ENCODE measurements at regions not wholly inside any gene's neighbourhood (a gene's known extent, or its start where the extent isn't known, plus 50 kb on each side); places are given as distances from the start of the nearest gene placed in this dataset.

DNA sequence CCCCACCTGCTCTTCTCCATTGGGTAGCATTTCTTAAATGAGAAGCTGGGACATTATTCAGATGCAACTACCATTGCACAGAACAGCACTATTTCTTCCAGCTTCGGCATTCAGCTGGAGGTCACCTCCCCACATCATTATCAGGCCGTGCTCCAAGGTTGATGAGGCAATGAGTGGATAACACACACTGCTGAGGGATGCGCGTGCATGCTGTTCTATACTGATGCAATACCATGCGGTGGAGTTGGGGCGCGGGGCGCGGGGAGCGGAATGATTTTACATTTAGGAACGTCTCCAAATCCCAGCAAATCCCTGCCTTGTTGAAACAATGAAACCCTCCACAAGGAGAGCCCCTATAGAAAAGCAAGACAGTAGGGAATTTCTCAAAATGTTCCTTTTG lies 283.4 kb downstream of the GRIN2B start:
- no peak for DNase-seq (ENCODE audit: low read depth, low spot score)
- H3K27ac ChIP-seq, result no peak overlapping the region

DNA sequence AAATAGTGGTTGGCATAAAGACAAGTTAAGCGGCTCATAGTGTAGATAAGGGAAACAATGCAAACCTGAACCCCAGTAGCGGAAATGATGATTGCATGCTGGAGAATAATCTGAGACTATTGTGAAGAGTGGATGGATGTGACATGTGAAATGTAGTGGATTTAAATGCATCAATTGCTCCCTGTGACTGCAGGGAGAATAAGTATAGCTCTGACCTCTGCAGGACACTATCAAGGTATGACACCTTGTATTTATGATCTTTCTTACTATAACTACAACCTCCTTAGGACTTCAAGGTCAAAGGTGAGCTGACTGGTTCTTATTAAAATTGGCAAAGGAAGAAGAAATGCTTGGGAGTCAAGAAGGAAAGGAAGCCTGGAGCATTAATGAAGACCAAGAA lies 285.6 kb downstream of the GRIN2B start:
- DNase-seq (ENCODE audit: low read depth, low spot score), result no peak
- H3K27ac ChIP-seq, result no peak overlapping the region

DNA sequence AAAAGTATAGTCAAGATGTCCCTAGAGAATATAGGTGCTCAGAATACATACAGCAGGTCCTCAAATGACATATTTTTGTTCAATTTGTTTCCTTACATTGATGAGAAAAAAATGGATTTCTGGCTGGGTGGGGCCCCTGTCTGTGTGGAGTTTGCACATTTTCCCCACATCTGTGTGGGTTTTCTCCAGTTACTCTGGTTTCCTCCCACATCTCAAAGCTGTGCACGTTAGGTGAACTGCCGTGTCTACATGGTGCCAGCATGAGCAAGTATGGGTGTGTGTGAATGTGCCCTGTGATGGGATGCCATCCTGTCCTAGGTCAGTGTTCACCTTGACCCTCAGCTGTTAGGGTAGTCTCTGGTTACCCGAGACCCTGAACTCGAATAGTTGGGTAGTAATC lies 289.1 kb downstream of the GRIN2B start:
- H3K27ac ChIP-seq, result no peak overlapping the region
- no peak for DNase-seq (ENCODE audit: low read depth, low spot score)

DNA sequence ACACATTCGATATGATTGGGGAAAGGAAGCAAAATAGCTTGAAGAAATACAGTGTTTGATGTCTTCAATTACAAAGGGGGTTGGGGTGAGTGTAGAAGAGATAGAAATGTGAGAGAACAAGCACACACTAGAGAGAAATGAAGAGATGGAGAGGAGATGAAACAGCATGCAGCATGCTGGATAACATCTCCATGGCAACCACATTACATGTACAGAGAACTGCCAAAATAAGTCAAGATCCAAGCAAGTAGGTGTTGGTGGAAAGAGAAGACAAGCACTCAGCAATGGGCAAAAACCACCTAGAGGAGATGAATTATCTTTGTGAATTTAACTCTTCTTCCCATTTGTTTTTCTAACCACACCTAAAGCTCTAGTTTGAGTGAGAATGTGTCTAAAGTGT lies 289.8 kb downstream of the GRIN2B start:
- DNase-seq (ENCODE audit: low read depth, low spot score), result no peak
- H3K27ac ChIP-seq, result no peak overlapping the region

DNA sequence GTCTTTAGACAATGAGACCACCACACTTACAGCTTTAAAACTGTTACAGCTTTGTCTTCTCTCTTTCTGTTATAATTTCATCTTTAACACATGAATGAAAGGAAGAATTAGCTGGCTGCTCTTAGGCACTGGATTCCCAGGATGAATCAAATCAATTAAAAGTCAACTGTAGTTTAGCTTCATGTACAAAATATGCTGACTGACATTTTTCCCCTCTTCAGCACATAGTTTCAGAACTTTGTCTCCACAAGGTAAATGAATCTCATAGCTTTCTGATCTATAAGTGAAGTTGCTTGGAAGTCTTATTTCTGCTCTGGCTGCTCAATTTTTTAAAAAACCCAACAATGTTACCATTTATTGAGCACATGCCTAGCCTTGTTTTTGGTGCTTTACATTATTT lies 293.8 kb downstream of the GRIN2B start:
- no peak overlapping the region for H3K27ac ChIP-seq
- no peak for DNase-seq (ENCODE audit: low read depth, low spot score)

DNA sequence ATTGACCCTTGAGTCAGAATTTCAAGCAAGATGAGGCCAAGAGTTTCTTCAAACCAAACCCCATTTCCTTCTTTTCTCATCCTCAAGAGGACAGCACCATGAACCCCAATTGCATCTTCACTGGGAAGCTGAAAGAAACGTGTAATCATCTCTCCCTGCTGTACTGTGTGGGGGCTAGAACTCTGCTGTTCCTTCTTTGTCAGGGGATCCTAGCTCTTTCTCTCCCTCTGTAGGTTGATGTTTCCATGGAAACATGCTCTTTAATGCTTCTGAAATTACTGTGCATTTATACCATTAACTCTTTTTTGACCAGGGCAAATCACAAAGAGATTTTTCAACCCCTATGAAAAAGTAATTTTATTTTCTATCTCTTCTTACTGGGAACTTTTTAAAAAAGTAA lies 295.1 kb downstream of the GRIN2B start:
- no peak for DNase-seq (ENCODE audit: low read depth, low spot score)
- H3K27ac ChIP-seq, result no peak overlapping the region

DNA sequence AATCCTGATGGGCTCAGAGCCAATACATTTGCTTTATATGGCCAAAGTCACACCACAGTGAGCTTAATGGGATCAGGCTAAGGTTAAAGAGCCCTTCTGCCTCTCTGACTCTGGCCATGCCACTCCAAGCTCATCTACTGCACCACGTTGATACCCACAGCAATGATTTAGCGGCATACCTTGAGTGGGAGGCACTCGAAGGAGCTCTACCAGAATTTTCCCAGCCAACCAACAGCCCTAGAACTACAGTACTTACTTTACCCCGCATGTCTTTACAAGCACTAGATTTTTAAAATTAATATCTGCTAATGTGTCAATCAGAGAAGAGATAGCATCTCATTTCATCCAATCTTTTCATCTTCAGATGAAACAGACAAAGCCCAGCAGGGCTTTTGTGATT lies 300.5 kb downstream of the GRIN2B start:
- H3K27ac ChIP-seq, result no peak overlapping the region
- no peak for DNase-seq (ENCODE audit: low read depth, low spot score)

DNA sequence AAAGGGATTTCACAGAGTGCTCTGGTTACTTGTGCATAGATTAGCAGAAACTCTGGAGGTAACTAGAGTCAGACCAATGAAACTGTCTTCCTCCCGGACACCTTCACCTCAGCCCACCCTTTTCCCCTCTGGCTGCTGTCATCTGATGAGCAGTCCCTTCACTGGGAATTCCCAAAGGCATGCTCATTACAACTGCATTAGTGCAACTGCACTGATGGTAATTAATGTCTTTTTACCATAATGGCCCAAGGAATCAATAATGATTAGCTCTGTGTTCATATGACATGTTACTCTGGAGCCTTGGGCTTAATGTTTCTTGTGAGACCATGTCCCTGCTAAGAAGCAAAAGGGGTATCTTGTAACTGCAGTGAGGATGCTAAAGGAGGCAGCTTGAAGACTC lies 304.5 kb downstream of the GRIN2B start:
- no peak overlapping the region for H3K27ac ChIP-seq
- no peak for DNase-seq (ENCODE audit: low read depth, low spot score)

DNA sequence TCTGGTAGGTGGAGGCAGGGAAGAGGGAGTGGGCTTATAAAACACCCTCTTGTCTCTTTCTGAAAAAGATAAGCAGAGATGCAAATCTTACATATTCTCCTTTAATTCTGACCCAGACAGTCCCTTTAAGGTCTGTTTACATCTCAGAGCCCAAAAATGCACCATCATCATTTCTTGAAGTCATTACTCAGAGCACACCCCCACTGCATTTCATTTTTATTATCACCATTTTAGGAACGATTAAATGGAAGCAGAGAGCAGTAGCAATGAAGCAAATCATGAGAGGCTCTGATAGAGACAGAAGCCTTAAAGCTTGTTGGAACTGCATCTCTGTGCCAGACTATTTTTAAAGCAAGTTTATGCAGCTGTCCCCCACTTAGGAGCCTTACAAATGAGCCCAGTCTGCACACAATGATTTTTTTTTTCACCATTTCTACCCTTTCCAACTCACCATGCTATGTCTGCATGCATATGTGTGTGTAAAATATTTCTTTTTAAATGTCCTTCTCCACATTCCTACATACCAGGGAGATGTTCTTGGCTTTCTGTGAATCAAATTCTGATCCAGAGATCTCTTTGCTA lies 311.0 kb downstream of the GRIN2B start:
- no peak overlapping the region for H3K27ac ChIP-seq
- no peak for DNase-seq (ENCODE audit: low read depth, low spot score)

DNA sequence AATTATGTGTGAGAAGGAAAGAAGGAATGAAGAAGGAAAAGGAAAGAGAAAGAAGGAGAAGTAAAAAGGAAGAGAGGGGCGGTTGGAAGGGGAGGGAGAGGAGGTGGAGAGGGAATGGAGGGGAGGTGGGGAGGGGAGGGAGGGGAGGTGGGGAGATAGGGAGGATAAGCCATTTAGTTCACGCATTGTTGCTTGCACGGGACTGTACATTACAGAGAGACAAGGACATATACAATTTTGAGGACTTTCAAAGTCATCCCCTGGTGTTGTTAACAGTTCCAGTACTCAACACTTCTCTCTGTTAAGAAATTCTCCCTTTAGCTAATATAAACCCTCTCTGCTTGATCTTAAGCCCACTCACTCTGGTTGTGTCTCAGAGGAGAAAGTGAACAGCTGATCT lies 312.5 kb downstream of the GRIN2B start:
- no peak for DNase-seq (ENCODE audit: low read depth, low spot score)
- H3K27ac ChIP-seq, result no peak overlapping the region

DNA sequence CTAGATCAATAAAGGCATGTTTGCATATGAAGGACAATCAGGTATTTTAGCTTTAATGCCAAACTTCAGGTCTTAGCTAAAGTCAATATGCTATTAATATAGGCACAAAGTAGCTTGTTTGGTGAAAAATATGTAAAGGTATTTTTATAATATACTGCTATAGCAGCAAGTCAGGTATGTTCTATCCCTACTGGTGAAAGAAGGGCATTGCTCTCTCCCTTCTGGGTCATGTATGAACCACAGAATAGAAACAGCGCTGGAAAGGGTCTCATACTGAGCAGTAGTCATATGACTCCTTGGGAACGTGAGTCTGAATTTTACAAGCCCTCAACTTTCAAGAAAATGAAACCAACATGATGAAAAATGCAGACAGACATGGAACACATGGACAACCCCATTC lies 314.6 kb downstream of the GRIN2B start:
- no peak overlapping the region for H3K27ac ChIP-seq
- no peak for DNase-seq (ENCODE audit: low read depth, low spot score)

DNA sequence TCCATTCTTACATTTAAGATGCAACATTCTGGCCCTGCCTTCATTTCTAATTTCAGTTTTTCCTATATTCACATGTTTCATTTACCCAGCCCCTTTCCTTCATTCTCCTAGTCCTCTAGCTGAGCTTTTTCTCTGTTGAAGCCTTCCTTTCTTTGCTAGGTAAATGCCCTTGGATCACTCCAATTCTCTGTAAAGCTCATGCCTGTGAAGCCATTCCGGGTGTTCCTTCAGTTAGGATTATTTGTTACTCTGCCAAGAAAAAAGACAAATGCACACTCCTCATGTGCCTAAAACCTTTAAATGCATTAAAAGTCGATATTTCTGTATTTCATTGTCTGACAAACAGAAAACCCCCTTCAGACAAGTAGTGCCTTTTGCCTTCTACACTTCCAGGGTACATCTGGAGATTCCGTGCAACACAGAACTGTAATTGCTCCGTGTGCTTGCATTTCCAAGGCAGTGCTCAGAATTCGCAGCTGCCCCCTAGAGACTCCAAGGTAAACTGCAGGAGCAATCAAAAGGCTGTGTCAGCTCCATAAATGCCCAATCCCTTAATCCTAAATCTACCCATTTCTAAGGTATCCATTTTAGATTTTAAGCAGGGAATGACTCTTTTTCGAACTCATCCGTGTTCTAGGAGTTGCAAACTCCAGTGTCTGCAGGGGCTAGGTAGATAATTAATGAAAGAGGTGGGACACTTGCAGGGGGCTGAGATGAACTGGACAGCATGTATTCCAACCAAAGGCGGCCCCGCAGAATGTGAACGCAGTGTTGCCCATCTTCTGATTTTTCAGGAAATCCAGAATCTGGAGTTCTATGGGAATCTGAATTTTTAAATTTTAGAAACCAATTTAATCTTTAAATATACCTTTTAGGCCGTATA lies 320.2 kb downstream of the GRIN2B start:
- no peak for DNase-seq (ENCODE audit: low read depth, low spot score)
- H3K27ac ChIP-seq, result no peak overlapping the region

DNA sequence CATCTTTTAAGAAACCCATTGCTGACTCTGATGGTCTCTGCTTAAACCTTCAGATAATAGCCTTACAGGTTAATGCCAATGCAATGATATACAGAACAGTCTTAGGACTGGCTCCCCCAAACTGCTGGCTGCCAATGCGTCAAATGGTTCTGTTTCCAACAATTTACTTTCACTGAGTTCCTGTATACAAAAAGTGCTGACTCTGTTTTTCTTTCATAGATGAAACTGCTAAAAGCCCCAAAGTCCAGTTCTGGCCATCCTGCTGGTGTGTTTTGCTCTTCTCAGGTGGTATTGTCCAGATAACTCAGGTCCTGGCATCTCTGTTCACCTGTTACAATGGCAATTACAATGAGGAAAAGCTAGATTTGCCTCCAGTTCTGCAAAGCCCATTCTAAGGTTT lies 326.9 kb downstream of the GRIN2B start:
- H3K27ac ChIP-seq, result no peak overlapping the region
- no peak for DNase-seq (ENCODE audit: low read depth, low spot score)

DNA sequence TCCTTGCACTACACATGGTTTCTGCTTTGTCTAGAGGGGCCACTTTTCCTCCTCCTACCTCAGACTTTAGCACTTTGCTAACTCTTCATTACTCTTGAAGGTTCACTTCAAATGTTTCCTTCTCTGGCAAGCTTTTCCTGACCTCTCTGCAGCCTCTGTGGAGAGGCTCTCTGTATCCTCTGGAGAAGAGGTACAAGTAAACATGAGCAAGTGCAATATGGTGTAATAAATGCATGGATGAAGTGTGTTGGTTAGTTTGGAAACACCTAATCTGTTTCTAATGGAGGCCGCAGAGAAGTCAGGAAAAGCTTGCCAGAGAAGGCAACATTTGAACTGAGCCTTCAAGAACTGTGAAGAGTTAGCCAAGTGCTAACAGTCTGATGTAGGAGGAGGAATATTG lies 329.3 kb downstream of the GRIN2B start:
- DNase-seq (ENCODE audit: low read depth, low spot score), result no peak
- no peak overlapping the region for H3K27ac ChIP-seq

DNA sequence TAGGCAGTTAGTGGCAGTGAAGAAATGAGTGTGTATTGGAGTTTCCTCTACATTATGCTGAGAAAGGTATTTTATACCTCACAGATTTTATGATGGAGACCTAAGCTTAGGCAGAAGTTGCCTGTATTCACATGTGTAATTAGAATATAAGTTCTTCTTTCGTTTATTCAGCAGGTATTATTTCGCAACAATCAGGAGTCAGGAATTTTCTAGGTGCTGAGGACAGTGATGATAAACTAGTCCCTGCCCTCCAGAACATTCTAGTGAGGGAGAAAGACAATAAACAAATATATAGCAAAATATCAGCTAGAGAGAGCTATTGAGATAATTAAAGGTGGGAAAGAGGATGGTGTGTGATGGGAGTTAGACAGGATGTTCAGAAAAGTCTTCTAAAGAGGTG lies 345.7 kb downstream of the GRIN2B start:
- no peak overlapping the region for H3K27ac ChIP-seq
- no peak for DNase-seq (ENCODE audit: low read depth, low spot score)

DNA sequence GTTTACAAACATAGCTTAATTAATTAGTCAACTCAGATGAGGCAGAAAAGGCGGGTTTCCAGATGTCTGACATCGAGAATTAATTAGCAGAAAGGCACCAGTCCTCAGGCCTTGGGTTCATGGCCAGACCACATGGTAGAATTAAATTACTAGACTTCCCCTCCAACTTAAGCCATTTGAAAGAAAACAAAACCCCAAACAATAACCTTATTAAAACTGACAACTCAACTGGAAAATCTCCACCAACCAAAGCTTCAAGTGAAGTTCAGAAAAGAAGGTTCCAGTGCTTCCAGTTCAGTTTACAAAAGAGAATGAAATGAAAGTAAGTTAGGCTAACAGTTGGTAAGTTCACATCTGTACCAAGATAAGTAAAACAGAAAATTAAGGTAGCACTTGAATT lies 349.5 kb downstream of the GRIN2B start:
- no peak for DNase-seq (ENCODE audit: low read depth, low spot score)
- H3K27ac ChIP-seq, result no peak overlapping the region

DNA sequence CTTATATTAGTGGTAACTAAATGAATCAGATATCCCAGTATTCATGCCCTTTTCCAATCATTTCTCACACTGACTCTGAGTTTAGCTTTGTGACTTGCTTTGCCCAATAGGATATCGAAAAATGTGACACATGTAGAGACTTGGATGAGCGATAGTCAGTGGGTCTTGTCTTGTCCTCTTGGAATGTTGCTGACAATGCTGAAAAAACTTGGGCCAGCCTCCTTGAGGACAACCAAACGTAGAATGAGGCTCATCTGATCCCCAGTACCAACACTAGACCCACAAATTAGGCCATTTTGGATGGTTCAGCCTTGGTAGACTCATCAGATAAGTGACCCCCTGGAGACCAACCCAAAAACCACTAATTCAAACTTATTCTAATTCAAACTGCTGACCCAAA lies 351.0 kb downstream of the GRIN2B start:
- H3K27ac ChIP-seq, result no peak overlapping the region
- no peak for DNase-seq (ENCODE audit: low read depth, low spot score)

DNA sequence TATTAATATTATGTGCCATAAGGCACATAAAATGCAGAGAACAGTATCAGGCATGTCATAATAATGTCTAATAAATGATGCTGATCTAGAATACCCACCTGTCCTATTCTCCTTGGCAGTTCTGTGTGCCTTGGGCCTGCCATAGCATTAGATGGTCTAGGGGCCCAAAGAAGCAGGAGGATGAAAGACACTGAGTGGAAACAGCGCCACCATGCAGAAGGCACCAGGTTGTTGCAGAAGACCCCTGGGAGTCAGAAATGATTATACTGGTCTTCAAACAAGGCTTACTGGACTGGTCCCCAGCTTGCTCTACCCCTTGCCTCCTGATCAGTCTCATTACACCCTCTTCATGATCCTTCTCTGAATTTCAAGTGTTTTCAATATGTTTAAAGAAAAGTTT lies 353.3 kb downstream of the GRIN2B start:
- no peak for DNase-seq (ENCODE audit: low read depth, low spot score)
- H3K27ac ChIP-seq, result no peak overlapping the region

DNA sequence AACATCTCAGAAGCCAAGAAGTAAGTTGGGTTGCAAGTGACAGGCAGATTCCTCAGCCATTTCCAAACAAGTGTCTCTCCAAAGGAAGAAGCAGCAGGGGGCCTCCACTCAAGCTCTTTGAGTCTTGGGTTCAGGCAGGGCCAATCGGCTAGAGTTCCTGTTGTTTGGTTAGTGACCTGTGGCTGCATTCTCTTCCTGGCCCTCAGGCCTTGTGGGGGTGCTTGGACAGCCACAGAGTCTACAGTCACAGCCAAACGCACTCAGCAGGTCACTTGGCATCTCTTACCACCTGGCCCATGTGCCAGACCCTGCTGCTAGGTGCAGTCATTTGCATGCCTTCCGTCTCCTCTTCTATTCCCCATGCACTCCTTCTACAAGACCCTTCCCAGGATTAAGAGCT lies 353.9 kb downstream of the GRIN2B start:
- DNase-seq (ENCODE audit: low read depth, low spot score), result no peak
- H3K27ac ChIP-seq, result no peak overlapping the region

DNA sequence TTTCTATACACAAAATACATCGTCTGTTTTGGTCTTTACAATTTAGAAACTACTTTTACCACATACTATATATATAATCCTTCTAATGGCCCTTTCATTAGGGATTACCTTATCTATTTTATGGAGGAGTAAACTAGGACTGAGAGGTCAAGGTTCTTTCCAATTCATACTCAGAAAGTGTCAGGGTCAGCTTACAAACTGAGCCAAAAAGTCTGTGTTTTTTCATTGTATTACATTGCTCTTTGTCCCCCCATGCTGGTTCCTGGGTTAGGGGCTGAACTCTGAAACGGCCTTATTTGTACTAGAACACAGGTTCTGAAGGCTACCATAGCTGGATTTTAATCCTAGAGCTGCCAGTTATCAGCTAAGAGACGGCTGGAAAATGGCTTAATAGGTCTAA lies 368.1 kb downstream of the GRIN2B start:
- DNase-seq (ENCODE audit: low read depth, low spot score), result no peak
- H3K27ac ChIP-seq, result no peak overlapping the region

DNA sequence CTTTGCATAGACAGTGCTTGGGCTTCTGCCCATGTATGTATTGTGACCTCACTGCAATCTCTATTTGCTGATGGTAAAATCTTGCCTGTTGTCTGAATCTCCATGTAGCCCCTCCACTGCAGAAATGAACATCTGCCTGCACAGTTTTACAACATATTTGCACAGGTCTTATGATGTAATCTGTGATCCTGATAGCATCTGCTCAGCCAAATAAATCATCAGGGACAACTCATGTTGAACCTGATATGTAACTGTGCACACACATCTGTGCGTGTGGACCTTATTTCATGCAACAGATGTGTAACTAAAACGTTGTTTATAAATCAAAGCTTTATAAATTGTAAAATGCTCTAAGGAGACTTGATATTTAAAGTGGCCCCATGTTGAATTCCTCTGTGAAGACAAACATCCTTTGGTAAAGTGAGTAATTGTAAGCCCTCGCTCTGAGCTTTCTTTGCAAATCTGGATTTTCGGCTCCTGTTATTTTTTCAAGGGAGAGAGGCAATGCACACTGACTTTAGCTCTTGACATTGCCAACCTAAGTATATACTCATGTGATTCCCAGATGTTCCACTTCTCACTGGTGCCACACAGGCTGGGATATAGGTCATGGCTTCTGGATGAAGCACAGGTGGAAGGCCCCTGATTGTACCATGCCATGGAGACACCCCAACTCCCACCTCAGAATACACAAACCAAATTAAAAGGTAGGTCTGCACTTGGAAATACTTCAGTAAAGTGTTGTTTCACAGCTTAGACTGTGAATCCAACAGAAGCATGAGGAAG lies 371.3 kb downstream of the GRIN2B start:
- no peak for DNase-seq (ENCODE audit: low read depth, low spot score)
- no peak overlapping the region for H3K27ac ChIP-seq

All from epithelial cell of prostate (primary cell).